GM19324 (cell line): ENCODE measurements at regions not wholly inside any gene's neighbourhood (a gene's known extent, or its start where the extent isn't known, plus 50 kb on each side); places are given as distances from the start of the nearest gene placed in this dataset.

ENCODE experiments used
- ATAC-seq: cut with Tn5 transposase; IDR thresholded peaks from one replicate; pipeline ENCODE4 v1.9.1; 2021; ENCODE audit warnings: mild to moderate bottlenecking, moderate library complexity; ENCODE audit not compliant: unreplicated experiment, low FRiP score

DNA sequence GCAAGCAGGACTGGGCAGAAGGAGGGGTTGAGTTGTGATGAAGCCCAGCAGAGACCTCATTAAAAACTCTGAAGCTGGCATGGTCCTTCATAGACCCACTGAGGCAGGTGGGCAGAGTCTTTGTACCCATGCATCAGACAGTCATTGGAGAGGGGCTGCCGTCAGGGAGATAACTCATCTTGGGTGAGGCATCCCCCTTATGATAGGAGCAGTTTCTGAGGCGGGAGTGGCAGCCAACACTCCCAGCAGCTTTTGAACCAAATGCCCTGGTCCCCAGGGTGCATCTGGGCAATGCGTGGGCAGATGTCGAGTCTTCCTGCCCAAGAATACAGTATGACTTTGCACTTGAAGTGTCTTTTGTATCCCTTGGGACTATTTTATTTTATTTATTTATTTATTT lies 68.1 kb downstream of the HTR5A start:
- no peak for ATAC-seq

DNA sequence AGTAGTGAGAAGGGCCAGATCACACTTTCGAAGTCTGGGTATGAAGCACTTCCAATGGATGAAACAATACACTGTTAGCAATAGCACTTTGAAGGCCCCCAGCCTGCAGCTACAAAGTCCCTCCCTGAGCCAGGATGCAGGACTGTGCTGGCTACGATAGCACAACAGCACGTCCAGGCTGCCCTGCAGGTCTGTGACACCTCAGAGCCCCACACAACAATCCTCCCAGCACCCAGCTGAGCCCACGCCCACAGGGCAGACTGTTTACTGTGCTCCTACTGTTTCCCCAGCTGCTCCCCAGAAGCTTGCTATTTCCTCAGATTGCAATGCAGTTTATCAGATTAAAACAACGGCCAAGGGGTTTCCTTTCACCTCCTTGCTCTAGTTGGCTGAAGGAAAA lies 71.4 kb downstream of the HTR5A start:
- no peak for ATAC-seq

DNA sequence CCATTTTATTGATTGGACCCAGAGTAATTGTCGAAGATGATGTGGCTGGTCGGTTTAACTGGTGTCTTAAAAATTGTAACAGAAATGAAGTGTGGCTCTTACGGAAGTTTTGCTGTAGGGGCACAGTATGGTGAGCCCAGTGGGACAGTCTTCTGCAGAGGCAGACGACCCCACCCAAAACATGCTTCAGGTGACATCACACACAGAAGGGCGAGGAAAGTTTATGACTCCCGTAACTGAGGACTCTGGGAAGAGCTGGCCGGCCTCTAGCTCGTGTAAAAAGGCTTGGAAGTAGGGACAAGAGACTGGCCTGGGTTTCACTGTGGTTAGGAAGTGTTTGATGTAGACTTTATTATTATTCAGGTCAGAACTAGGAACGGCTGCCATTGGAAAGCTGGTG lies 73.3 kb downstream of the HTR5A start:
- ATAC-seq = no peak

DNA sequence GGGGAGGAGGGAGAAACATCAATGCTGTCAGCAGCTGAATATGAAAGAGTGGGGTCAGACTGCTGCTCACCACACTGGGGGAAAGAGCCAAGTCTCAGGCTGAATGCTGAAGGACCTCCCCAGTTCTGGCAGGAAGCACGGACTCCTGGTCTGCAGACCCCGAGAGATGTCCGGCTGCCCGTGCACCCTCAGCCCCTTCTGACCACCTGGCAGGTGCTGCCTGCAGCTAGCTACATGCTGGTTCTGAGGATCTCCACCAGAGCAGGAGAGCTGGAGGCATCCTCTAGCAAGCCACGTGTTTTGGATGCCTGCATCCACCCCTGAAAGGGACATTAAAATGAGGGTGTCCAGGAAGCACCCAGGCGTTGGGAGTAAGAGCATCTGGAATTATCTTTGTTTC lies 74.2 kb downstream of the HTR5A start:
- no peak for ATAC-seq

DNA sequence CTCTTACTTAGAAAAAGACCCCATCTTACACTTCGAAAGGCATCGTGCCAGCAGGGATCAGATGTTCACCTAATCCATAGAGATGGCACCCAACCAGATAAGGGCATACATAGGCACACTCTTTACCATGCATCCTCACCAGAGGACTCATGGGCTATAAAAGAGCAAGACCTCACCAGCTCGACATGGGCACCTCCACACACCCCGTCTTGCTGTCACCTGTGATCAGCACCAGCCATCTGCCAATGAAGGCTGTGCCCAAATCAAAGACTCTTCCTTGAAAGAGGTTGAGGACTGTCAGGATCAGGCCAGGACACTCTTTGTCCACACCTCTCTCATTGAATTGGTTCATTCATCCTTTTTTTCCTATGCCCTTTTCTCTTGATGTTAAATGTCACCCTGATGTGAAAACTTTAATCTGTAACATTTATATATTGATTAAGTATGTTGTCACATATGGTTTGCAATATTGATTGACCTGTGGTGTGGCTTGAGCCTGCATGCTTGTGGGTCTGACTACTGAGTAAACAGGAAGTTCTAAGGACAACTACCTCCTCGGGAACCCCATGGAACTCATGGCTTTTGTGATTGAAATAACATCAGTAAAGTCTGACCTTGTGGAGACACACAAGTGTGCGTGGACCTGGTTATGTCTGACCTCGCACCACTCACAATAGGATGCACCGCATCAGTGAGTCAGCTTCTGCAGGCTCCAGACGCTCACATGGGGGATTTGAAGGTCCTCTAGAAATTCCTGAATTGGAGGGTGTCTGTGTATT lies 75.5 kb downstream of the HTR5A start:
- no peak for ATAC-seq

DNA sequence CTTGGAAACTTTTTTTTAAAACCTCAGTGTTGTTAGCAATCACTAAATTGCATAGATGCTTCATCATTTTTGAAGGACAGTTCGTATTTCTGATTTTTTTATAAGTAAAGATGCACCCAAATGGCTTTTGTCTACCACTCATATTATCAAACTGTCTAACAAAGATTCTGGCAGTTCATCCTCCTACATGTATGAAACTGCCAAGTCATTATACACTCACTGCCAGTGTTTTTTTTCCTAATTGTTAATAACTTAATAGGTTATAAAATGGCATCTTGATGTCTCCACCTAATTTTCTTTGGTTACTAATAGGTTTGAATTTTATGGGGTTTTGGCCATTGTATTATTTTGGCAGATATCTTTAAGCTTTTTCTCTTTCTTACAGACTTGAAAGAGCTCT lies 77.0 kb downstream of the HTR5A start:
- ATAC-seq = no peak

DNA sequence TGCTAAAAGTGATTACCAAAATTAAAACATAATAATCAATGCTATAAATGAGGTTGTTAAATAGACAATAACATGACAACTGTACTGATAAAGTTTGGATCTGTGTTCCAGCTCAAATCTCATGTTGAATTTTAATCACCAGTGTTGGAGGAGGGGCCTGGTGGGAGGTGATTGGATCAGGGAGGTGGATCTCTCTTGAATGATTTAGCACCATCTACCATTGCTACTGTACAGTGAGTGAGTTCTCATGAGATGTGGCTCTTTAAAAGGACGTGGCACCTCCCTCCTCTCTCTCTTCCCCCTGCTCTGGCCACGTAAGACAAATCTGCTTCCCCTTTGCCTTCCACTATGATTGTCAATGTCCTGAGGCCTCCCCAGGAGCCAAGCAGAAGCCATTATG lies 77.5 kb downstream of the HTR5A start:
- ATAC-seq = no peak

DNA sequence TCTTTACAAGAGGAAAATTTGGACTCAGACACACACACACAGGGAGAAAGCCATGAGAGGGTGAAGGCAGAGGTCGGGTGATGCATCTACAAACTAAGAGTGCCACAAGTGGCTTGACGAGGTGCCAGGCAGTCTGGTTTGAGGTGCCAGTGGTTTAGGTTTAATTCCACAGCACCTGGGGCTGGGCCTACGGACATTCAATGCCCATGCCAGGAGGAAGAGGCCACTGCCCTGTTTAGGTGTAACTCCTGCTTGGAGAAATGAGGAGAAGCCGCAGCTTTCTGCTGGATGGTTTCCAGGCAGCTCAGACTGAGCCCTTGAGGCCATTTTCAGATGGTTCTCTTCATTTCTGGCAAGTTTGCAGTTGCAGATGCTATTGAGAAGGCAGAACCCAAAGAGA lies 83.6 kb downstream of the HTR5A start:
- no peak for ATAC-seq

DNA sequence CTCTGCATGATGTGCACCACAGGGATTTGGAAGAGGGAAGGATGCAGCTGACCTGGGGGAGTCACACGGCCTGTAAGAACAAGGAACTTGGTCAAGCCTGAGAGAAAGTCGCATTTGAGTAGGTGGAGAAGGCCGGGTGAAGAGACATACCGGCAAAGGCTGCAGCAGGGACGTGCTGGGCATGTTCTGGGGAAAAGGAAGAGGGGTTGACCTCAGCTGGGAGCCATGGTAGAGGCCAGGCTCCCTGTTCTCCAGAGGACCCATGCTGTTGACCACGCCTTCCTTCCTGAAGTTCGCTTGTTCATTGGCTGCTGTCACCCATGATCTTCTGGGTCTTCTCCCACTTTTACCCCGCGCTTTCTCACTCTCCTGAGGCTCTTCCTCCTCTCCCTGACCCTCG lies 84.5 kb downstream of the HTR5A start:
- ATAC-seq = no peak

DNA sequence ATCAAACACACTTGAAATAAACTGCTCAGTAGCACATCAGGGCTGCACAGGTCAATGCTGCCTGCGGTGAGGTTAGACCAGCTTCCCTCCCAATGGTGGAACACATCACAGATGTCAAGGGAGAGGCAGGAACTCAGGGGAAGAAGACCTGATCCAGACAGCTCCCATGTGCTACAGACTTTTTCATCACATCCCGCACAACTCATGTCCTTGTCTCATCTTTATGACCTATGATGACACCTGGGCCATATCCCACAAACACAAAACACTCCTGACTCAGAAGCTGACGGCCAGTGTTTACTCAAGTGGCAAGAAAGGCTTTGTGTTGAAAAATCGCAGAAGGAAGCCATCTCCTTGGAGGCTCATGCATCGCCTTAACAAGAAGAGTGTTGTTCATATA lies 91.6 kb downstream of the HTR5A start:
- ATAC-seq = no peak

DNA sequence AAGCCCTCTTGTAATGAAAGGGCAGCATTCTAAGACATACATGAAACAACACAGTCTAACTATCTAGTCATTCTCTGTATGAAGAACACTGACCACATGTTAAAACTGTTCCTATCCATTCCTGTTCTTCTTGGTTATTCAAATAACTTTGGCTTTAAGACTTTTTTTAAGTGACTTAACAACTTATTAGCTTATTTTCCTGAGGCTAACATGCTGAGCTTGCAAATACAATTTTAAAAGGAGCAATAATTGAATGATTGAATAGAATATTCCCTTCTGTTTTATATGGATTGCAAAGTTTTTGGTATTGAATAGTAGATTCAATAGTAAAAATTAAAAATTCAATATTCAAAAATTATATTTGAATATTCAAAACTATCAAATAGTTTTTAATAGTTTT lies 92.3 kb downstream of the HTR5A start:
- ATAC-seq = no peak

DNA sequence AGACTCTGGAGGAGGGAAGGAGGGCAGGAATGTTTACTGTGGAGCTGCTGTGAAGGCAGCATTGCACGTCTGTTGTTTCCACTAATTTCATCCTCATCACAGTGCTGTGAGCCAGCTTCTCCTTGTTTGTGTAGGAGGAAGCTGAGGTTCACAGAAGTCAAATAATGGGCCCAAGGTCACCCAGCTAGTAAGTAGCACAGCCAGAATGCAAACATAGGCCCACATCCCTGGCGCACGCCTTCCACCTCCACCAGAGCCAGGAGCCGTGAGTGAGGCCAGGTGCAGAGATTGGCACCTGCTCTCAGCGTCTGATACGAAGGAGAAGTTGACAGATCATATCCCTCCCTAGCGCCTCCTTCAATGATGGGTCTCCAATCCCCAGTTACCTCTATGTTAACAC lies 93.6 kb downstream of the HTR5A start:
- no peak for ATAC-seq

DNA sequence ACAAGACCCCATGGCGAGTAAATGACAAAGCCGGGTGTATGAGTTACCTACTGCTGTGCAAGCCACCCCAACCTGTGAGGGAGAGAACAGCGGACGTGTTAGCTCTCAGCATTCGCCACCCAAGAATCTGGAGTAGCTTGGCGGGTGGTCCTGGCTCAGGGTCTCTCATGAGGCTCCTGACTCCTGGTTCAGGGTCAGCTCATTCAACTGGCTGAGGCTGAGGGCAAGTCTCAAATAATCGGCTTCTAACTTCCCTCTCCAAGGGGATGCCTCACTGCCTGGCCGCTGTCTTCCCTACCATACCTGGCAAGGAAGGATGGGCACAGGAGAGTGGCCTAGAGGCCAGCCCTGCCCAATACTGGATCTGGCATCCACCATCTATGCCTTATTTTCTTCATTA lies 94.2 kb downstream of the HTR5A start:
- ATAC-seq = no peak

DNA sequence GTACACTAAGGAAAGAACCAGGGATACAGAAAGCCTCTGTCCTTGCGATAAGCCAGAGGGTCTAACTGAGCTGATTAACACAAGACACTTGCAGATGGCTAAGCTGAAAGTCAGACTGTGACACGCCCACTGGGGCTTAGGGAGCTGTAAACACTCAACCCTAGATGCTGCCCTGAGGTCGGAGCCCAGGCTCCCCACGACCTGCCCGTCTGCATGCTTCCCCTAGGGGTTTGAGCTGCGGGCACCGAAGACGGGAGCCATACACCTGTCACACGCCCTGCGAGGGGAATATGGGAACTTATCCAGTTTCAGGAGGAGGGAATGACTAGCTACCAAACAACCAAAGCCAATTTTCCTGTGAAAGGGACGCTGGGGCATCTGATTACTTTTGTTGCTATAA lies 96.0 kb downstream of the HTR5A start:
- no peak for ATAC-seq

DNA sequence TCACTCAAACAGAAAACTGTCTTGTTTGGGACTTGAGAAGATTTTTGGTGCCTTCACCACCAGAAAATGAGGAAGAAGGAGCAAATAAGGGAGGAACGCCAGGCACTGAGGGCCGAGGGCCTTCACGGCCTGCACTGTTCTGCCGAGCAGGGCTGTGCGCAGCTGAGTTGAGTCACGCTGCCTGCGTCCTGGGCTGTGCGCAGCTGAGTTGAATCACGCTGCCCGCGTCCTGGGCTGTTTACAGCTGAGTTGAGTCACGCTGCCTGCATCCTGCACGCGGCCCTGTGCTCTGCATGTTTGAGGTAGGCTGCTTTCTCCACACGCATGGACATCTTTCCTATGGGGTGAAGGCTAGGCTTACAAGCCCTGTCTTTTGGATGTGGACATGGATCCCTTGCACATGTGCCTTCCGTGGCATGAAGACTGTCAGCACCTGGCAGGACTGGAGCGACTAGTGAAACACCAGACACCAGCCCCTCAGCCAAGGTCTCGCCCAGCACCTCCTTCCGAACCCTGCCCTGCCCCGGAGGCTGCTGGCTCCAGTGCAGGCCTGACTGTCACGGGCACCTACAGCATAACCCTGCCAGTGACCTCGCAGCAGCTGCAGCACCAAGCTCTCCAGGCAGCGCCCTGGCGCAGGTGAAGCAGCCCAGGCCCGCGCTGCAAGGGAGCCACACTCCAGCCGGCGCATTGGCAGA lies 96.7 kb downstream of the HTR5A start:
- no peak for ATAC-seq

DNA sequence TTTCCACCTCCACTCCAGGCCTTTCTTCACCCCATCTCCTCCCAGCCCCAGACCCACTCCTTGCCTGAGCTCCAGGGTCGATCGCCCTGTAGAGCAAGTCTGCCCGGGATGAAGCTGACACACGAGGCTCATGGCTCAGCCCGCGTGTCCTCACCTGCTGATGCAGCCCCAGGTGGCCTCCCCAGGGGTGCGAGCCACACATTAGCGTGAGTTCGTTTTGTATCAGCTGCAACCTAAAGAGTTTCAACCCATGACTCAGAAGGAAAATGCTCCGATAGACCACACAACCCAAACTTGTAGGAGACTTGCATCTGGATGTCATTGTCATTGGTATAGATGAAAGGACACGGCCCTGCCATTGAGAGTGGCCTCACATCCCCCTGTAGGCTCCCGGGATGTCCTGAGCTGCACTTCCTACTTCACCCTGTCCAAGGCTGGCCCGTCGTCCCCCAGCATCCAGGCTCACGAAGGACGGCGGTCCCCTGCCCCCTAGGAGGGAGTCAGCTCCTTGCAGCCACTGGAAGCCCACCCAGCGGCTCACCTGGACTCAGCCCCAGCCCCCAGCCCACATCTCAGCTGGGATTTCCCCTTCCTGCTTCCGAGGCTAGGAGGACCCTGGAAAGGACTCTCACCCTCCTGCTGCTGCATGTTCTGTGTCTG lies 97.7 kb downstream of the HTR5A start:
- no peak for ATAC-seq

DNA sequence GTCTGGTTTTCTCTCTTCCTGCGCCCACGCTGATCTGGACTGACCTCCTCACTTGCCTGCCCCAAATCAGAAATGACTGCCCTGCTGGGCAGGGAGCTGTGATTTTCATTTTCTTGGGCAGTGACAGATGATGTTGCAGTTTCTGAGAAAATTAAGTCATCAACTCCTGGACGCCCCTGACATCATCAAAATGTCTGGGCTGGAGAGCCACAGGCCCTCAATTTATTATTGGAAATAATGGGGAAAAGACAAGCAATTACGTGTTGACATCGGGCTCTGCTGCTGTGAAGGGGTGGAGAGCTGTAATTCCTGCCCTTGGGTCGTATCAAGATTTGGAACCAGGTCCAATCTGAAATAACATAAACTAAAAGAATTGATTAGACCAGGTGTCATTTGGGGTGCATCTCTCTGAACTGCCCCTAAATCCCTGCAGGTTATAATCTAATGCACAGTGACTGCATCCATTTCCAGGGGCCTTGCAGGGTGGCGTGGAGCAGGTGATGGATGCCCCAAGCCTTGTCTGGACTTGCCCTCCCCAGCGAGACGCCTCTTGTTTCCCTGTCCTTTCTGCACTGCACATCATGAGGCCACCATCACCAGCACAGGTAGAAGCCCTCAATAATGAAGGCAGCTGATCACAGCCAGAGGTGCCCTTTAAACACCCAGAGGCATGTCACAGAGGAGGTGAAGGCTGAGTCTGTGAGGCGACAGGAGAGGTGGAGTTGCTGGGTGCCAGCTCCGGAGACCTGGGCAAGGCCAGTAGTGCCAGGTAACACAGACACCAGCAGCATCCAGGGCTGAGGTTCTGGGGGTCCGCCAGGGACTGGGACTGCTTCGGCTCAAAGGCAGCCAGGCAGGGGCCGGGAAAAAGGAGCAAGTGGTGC lies 98.7 kb downstream of the HTR5A start:
- ATAC-seq = no peak

DNA sequence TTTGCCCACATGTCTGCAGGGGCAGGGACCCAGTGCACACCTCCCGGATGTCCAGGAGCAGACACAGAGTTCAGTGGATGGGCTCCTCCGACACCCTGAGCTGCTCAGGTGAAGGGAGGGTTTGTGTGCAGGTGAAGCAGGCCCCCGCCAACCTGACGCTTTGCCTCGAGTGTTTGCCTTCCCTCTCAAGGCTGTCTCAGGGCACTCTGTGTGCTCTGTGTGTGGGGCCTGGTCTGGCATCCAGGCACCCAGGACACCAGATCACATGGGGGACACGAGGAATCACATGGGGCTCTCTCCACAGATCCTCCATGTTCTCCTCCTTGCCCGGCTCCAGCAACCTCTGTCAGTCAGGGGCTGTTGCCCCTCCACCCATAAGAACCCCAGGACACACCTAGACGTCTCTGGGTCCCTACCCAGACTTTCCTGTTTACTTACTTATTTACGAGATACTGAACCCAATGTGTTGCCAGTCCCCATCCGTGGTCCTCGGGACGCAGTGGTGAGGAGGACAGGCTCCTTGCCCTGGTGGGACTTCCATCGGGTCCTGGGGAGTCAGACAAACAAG lies 99.5 kb downstream of the HTR5A start:
- ATAC-seq = no peak

DNA sequence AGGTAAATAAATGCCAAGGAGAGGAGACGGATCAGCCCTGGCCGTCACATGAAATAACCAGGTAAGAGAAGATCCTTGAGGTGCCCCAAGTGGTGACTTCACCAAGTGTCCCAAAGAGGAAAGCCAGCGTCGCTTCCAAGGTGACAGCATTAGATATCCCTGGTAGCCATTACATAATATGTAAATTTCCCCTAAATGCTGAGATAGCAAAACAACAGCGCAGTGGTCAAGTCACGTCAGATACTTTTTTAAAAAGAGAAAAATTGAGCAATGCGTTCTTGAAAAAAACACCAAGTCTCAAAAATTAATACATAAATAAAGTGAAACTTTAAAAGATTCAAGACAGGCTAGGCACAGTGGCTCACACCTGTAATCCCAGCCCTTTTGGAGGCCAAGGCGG lies 100.2 kb downstream of the HTR5A start:
- no peak for ATAC-seq

DNA sequence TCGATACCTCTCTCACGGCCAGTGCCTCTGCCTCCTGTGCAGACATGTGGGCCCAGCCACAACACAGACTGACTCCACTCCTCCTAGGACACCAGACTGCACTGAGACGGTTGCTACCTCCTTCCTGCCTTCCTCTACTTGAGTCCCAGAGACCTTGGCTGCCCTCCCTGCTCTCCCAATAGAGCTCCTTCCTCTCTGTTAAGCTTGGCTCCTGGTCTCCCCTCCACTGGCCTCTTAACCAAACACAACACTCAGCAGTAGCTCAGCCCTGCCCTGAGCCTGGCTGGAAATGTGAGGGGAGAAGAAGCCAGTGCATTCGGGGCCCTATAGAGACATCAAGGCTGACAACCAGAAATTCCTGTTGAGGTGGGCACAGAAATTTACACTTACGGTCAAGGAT lies 102.0 kb downstream of the HTR5A start:
- ATAC-seq = no peak

DNA sequence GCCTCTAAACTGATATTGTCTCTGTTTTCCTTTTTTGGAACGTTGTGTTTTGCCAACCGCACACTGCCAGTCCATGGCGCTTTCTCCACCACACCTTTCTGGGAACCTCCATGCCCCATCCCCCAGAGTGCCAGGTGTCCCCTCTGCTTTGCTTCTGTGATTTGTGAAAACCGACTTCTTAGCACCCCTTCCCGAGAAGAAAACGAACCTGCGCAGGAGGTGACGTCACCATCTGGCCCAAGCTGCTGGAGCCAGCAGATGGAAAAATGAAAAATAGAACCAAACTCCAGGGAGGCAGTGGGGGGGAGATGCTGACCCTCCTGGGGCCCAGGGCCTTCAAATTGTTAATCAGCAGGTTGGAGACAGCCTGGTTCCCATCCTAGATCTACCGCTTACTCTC lies 103.8 kb downstream of the HTR5A start:
- no peak for ATAC-seq
